WTC11 (cell line): ENCODE measurements at regions not wholly inside any gene's neighbourhood (a gene's known extent, or its start where the extent isn't known, plus 50 kb on each side); places are given as distances from the start of the nearest gene placed in this dataset.

ENCODE experiments used
- CREB1 ChIP-seq: sonication (generic); formaldehyde crosslinking; IDR thresholded peaks from 2 replicates; pipeline ENCODE4 v1.8.0; 2023; ENCODE audit warnings: mild to moderate bottlenecking, missing genetic modification reagents
- ELF4 ChIP-seq: sonication (generic); formaldehyde crosslinking; IDR thresholded peaks from 2 replicates; pipeline ENCODE4 v1.8.1; 2022; ENCODE audit warnings: low read depth, mild to moderate bottlenecking, moderate library complexity, missing genetic modification reagents
- MXD4 ChIP-seq: fragments of 250-450 bp; sonication (Bioruptor Pico); IDR thresholded peaks from 2 replicates; pipeline ENCODE4 v1.8.0; 2021; ENCODE audit warnings: mild to moderate bottlenecking, moderate library complexity, borderline replicate concordance
- TEAD4 ChIP-seq: sonication (generic); formaldehyde crosslinking; IDR thresholded peaks from 2 replicates; pipeline ENCODE4 v1.8.0; 2022; ENCODE audit warnings: mild to moderate bottlenecking, missing genetic modification reagents
- ZNF138 ChIP-seq: sonication (generic); formaldehyde crosslinking; conservative IDR thresholded peaks from 2 replicates; pipeline ENCODE4 v1.8.1; 2022; ENCODE audit warnings: mild to moderate bottlenecking, moderate library complexity, missing genetic modification reagents
- TF ChIP-seq, protein P1 (sequence below): fragments of 200-600 bp; IDR thresholded peaks from 2 replicates; pipeline ENCODE4 v1.8.0; 2022; ENCODE audit warnings: antibody characterized with exemption
- TF ChIP-seq, protein P2 (sequence below): sonication (generic); formaldehyde crosslinking; IDR thresholded peaks from 2 replicates; pipeline ENCODE4 v1.8.1; 2023; ENCODE audit warnings: mild to moderate bottlenecking, moderate library complexity, missing genetic modification reagents

DNA sequence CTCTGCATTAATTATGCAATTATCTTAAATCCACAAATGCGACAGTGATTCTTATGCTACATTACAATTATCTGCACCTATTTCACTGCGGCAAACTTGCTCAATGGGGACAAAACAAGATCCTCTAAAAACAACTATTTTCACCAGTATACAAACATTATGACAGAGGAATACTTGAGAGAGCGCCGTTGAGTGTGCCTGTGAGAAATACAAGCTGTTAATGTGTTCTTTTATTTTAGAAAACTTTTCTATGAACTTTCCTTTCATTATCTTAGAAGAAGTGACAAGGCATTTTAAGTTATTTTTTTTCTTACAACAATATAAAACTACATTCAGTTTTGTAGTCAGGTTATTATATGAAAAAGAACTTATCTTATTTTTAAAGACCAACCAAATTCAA lies 1247.0 kb downstream of the FSCB start:
- TF ChIP-seq, protein P1, sequence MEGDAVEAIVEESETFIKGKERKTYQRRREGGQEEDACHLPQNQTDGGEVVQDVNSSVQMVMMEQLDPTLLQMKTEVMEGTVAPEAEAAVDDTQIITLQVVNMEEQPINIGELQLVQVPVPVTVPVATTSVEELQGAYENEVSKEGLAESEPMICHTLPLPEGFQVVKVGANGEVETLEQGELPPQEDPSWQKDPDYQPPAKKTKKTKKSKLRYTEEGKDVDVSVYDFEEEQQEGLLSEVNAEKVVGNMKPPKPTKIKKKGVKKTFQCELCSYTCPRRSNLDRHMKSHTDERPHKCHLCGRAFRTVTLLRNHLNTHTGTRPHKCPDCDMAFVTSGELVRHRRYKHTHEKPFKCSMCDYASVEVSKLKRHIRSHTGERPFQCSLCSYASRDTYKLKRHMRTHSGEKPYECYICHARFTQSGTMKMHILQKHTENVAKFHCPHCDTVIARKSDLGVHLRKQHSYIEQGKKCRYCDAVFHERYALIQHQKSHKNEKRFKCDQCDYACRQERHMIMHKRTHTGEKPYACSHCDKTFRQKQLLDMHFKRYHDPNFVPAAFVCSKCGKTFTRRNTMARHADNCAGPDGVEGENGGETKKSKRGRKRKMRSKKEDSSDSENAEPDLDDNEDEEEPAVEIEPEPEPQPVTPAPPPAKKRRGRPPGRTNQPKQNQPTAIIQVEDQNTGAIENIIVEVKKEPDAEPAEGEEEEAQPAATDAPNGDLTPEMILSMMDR: no peak
- no peak for TF ChIP-seq ELF4 (CRISPR knock-in tag)
- TF ChIP-seq, protein P2, sequence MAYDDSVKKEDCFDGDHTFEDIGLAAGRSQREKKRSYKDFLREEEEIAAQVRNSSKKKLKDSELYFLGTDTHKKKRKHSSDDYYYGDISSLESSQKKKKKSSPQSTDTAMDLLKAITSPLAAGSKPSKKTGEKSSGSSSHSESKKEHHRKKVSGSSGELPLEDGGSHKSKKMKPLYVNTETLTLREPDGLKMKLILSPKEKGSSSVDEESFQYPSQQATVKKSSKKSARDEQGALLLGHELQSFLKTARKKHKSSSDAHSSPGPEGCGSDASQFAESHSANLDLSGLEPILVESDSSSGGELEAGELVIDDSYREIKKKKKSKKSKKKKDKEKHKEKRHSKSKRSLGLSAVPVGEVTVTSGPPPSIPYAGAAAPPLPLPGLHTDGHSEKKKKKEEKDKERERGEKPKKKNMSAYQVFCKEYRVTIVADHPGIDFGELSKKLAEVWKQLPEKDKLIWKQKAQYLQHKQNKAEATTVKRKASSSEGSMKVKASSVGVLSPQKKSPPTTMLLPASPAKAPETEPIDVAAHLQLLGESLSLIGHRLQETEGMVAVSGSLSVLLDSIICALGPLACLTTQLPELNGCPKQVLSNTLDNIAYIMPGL (CRISPR knock-in tag): no peak
- no peak for TF ChIP-seq MXD4 (CRISPR knock-in tag)
- TF ChIP-seq TEAD4: no peak
- TF ChIP-seq ZNF138 (CRISPR knock-in tag): no peak
- TF ChIP-seq CREB1: no peak
